Liver (tissue), 8 donors: ENCODE measurements at regions not wholly inside any gene's neighbourhood (a gene's known extent, or its start where the extent isn't known, plus 50 kb on each side); places are given as distances from the start of the nearest gene placed in this dataset.

Source experiments
- DNase-seq: peaks from one replicate; pipeline ENCODE4 v3.0.0-alpha.2; 2017; ENCODE audit warnings: low spot score
- H3K27ac ChIP-seq, 2 donors: one replicate each; pipeline ENCODE4 v1.7.0; 2013; ENCODE audit warnings: inconsistent platforms in 2 of 2, low read length in 2 of 2, control low read depth in 1 of 2, low read depth in 1 of 2, mild to moderate bottlenecking in 1 of 2
- H3K27me3 ChIP-seq, 4 donors: one replicate each; pipeline versions ENCODE4 v1.6.1 to v1.7.0; 2013; ENCODE audit warnings: low read length in 3 of 4, inconsistent platforms in 1 of 4, mild to moderate bottlenecking in 1 of 4, moderate library complexity in 1 of 4; ENCODE audit not compliant: control insufficient read depth in 4 of 4, insufficient read depth in 4 of 4
- H3K36me3 ChIP-seq, 4 donors: one replicate each; pipeline versions ENCODE4 v1.6.1 to v1.7.0; 2013; ENCODE audit warnings: low read length in 3 of 4, mild to moderate bottlenecking in 3 of 4, low read depth in 1 of 4, moderate library complexity in 1 of 4; ENCODE audit not compliant: control insufficient read depth in 4 of 4, insufficient read depth in 3 of 4
- H3K4me1 ChIP-seq, 4 donors: one replicate each; pipeline versions ENCODE4 v1.6.1 to v1.7.0; 2013; ENCODE audit warnings: low read length in 3 of 4, mild to moderate bottlenecking in 3 of 4, moderate library complexity in 1 of 4; ENCODE audit not compliant: control insufficient read depth in 4 of 4, insufficient read depth in 4 of 4
- H3K4me3 ChIP-seq, 3 donors: one replicate each; pipeline versions ENCODE4 v1.6.1 to v1.7.0; 2013; ENCODE audit warnings: low read length in 3 of 3, control low read depth in 1 of 3, low read depth in 1 of 3, mild to moderate bottlenecking in 1 of 3
- H3K9ac ChIP-seq, 2 donors: one replicate each; pipeline ENCODE4 v1.7.0; 2013; ENCODE audit warnings: low read length in 2 of 2, mild to moderate bottlenecking in 2 of 2, moderate library complexity in 2 of 2, control low read depth in 1 of 2, low read depth in 1 of 2
- H3K9me3 ChIP-seq, 4 donors: one replicate each; pipeline versions ENCODE4 v1.6.1 to v1.7.0; 2013; ENCODE audit warnings: low read length in 3 of 4; ENCODE audit not compliant: control insufficient read depth in 4 of 4
- CTCF ChIP-seq: fragments of 150-350 bp; IDR thresholded peaks from 2 replicates; pipeline ENCODE4 v1.5.1; 2017; ENCODE audit warnings: improper control_type of control experiment, low read depth, low read length; ENCODE audit not compliant: missing input control
- EGR1 ChIP-seq, 2 donors: IDR thresholded peaks; 2 replicates each; pipeline ENCODE4 v1.6.1; 2016 to 2018; ENCODE audit warnings: antibody characterized with exemption in 2 of 2, low read depth in 2 of 2
- FOXA1 ChIP-seq: IDR thresholded peaks from 2 replicates; pipeline ENCODE4 v1.6.1; 2016; ENCODE audit warnings: antibody characterized with exemption
- FOXA2 ChIP-seq: IDR thresholded peaks from 2 replicates; pipeline ENCODE4 v1.6.1; 2016; ENCODE audit warnings: antibody characterized with exemption
- GABPA ChIP-seq, 2 donors: IDR thresholded peaks in 1 of 2; conservative IDR thresholded peaks in 1 of 2; 2 replicates each; pipeline ENCODE4 v1.6.1; 2016; ENCODE audit warnings: antibody characterized with exemption in 2 of 2, mild to moderate bottlenecking in 1 of 2, moderate library complexity in 1 of 2
- HNF4A ChIP-seq, 2 donors: conservative IDR thresholded peaks; 2 replicates each; pipeline ENCODE4 v1.6.1; 2016; ENCODE audit warnings: antibody characterized with exemption in 2 of 2, mild to moderate bottlenecking in 2 of 2
- HNF4G ChIP-seq: IDR thresholded peaks from 2 replicates; pipeline ENCODE4 v1.6.1; 2016; ENCODE audit warnings: antibody characterized with exemption
- MAX ChIP-seq: IDR thresholded peaks from 2 replicates; pipeline ENCODE4 v1.6.1; 2016; ENCODE audit warnings: antibody characterized with exemption
- NR2F2 ChIP-seq: IDR thresholded peaks from 2 replicates; pipeline ENCODE4 v1.6.1; 2016; ENCODE audit warnings: antibody characterized with exemption
- RAD21 ChIP-seq, 2 donors: IDR thresholded peaks; 2 replicates each; pipeline ENCODE4 v1.6.1; 2016; ENCODE audit warnings: antibody characterized with exemption in 2 of 2, mild to moderate bottlenecking in 2 of 2
- REST ChIP-seq: IDR thresholded peaks from 2 replicates; pipeline ENCODE4 v1.6.1; 2016; ENCODE audit warnings: antibody characterized with exemption, mild to moderate bottlenecking
- RXRA ChIP-seq, 2 donors: IDR thresholded peaks; 2 replicates each; pipeline ENCODE4 v1.6.1; 2017 to 2018; ENCODE audit warnings: antibody characterized with exemption in 2 of 2, mild to moderate bottlenecking in 1 of 2
- SP1 ChIP-seq: IDR thresholded peaks from 2 replicates; pipeline ENCODE4 v1.6.1; 2018; ENCODE audit warnings: antibody characterized with exemption, mild to moderate bottlenecking
- TAF1 ChIP-seq: conservative IDR thresholded peaks from 2 replicates; pipeline ENCODE4 v1.6.1; 2016; ENCODE audit warnings: antibody characterized with exemption, mild to moderate bottlenecking
- ZBTB33 ChIP-seq: IDR thresholded peaks from 2 replicates; pipeline ENCODE4 v1.6.1; 2016; ENCODE audit warnings: antibody characterized with exemption
- WGBS: extraction: QIAGEN DNeasy Blood & Tissue Kit; methylation state at CpG from one replicate; pipeline ENCODE4 v1.1.7; 2013; 5-methylcytosine and 5-hydroxymethylcytosine counted together
- donor health status: healthy.
- donor health status: healthy.
- donor health status: healthy.
- donor health status: healthy.
- donor health status: healthy.

- TF ChIP-seq REST = no peak
- TF ChIP-seq HNF4G = no peak
- TF ChIP-seq RAD21 (IDR thresholded peaks at IDR 0.05) = no peak
- TF ChIP-seq GABPA (IDR thresholded peaks at IDR 0.05 in 1 of 2, conservative IDR thresholded peaks at IDR 0.05 in 1 of 2) = no peak
- TF ChIP-seq SP1 = no peak
- no peak for TF ChIP-seq NR2F2
These were observed 420.8 kb upstream of the IRX4 start (continued) for GRCh38 chr5:2303431-2304100.

GRCh38 chr5:2302169-2302568 lies 419.4 kb upstream of the IRX4 start:
- Histone ChIP-seq H3K9me3 (no peaks in the 10 kb centered on the region), H3K9ac (no peak overlapping the region), H3K4me3 (no peak overlapping the region), H3K36me3 (no peaks in the 10 kb centered on the region), H3K27ac (no peak overlapping the region), H3K4me1 (no peaks in the 10 kb centered on the region), H3K27me3 (no peaks in the 10 kb centered on the region)
- 82% methylated on average over 16 of the region's 16 CpGs for WGBS
- no peak for DNase-seq
- TF ChIP-seq TAF1 = no peak
- TF ChIP-seq FOXA2 = no peak
- TF ChIP-seq MAX = no peak
- no peak for TF ChIP-seq HNF4A (conservative IDR thresholded peaks at IDR 0.05)
- TF ChIP-seq CTCF = no peak
- TF ChIP-seq GABPA (IDR thresholded peaks at IDR 0.05 in 1 of 2, conservative IDR thresholded peaks at IDR 0.05 in 1 of 2) = no peak
- TF ChIP-seq EGR1 (IDR thresholded peaks at IDR 0.05; ENCODE audit: low read depth in 2 of 2) = no peak
- TF ChIP-seq RXRA (IDR thresholded peaks at IDR 0.05) = no peak
- no peak for TF ChIP-seq SP1
- no peak for TF ChIP-seq HNF4G
- TF ChIP-seq FOXA1 = no peak
- TF ChIP-seq RAD21 (IDR thresholded peaks at IDR 0.05) = no peak
- TF ChIP-seq ZBTB33 = no peak
